T47D (cell line): ENCODE measurements at regions not wholly inside any gene's neighbourhood (a gene's known extent, or its start where the extent isn't known, plus 50 kb on each side); places are given as distances from the start of the nearest gene placed in this dataset.

Experiments
- DNase-seq, 2 experiments: peaks; one replicate each; pipeline versions ENCODE4 v3.0.0 to v3.0.0-alpha.2; 2011 to 2012; ENCODE audit warnings: low read depth in 1 of 2, low spot score in 1 of 2
- JUND ChIP-seq: IDR thresholded peaks from 2 replicates; pipeline ENCODE4 v1.6.1; 2012; ENCODE audit warnings: low read depth
- in situ Hi-C: cut with HindIII; loops from 2 replicates; pipeline ENCODE4 v1.10.0; 2016; ENCODE audit warnings: low sequenced_read_pairs, low pct_unique_long_range_greater_than_20kb

GRCh38 chr5:30103452-30104202 lies 1089.9 kb upstream of the CDH6 start:
- no peak for TF ChIP-seq JUND
- in situ Hi-C loops = no loop called here

GRCh38 chr5:30103052-30103451 lies 1090.4 kb upstream of the CDH6 start:
- DNase-seq = no peak
- no peak for TF ChIP-seq JUND
- in situ Hi-C loops = no loop called here

More at GRCh38 chr5:30103452-30104202, 1089.9 kb upstream of the CDH6 start:
- no peak for DNase-seq

GRCh38 chr5:30102185-30102584 lies 1091.3 kb upstream of the CDH6 start:
- in situ Hi-C loops = no loop called here
- no peak for TF ChIP-seq JUND
- no peak for DNase-seq

DNA sequence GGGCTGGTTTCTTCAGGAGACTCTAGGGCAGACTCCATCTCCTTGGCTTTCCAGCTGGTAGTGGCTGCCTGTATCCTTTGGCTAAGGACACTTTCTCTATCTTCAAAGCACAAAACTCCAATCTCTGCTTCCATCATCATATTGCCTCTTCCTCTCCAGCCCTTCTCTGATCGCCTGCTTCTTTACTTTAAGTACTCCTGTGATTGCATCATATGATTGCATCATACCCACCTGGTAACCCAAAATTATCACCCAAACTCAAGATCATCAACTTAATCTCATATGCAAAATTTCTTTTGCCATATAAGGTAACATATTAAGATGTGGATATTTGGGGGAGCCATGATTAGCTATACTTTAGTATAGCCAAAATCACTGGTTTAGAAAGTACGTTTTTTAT lies 1092.6 kb upstream of the CDH6 start:
- TF ChIP-seq JUND = no peak
- in situ Hi-C loops = no loop called here
- no peak for DNase-seq

- DNase-seq = no peak
- in situ Hi-C loops = no loop called here
- no peak for TF ChIP-seq JUND
Observed at GRCh38 chr5:30100148-30100713, 1093.3 kb upstream of the CDH6 start.

DNA sequence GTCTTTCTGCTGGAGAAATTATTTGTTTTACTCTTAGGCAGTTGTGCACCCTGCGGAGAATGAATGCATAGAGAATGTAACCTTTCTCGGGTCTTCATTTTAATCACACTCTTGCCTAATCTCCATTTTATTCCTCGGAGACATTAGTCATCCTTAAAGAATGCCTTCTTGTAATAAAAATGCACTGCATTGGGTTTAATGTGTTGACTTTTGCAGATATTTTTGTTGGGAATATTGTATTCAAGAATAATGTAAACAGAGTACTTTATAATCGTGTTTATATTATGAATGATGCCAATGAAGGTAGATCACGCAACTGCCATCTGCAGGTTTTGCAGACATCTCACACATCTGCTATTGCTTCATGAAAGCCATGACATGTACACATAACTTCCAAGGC lies 1093.9 kb upstream of the CDH6 start:
- no peak for DNase-seq
- no peak for TF ChIP-seq JUND
- in situ Hi-C loops = no loop called here

- DNase-seq = no peak
- no peak for TF ChIP-seq JUND
- in situ Hi-C loops = no loop called here
Observed at GRCh38 chr5:30098940-30099339, 1094.5 kb upstream of the CDH6 start.

- no peak for DNase-seq
- no peak for TF ChIP-seq JUND
- in situ Hi-C loops = no loop called here
Observed at GRCh38 chr5:30092548-30092947, 1100.9 kb upstream of the CDH6 start.

- no peak for TF ChIP-seq JUND
- DNase-seq = no peak
- in situ Hi-C loops = no loop called here
Observed at GRCh38 chr5:30069441-30070263, 1123.8 kb upstream of the CDH6 start.

DNA sequence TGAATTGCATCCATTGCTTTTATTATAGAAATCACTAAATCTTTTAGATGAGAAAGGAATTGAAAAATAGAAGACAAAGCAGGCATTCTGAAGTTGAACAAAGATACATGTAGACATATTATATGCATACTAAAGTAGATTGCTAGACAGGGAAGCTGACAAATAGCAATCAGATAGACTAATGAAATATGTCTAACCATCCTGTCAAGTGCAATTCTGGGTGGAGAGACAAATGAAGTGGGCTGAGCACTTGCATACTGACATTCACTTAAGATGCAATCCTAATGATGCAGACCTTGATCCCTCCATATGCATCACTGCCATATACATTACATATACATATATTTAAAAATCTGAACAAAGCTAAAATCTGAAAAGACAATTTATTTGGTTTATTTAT lies 1130.0 kb upstream of the CDH6 start:
- DNase-seq = no peak
- TF ChIP-seq JUND = no peak
- in situ Hi-C loops = no loop called here

- no peak for TF ChIP-seq JUND
- in situ Hi-C loops = no loop called here
- no peak for DNase-seq
Observed at GRCh38 chr5:30051976-30052375, 1141.5 kb upstream of the CDH6 start.

DNA sequence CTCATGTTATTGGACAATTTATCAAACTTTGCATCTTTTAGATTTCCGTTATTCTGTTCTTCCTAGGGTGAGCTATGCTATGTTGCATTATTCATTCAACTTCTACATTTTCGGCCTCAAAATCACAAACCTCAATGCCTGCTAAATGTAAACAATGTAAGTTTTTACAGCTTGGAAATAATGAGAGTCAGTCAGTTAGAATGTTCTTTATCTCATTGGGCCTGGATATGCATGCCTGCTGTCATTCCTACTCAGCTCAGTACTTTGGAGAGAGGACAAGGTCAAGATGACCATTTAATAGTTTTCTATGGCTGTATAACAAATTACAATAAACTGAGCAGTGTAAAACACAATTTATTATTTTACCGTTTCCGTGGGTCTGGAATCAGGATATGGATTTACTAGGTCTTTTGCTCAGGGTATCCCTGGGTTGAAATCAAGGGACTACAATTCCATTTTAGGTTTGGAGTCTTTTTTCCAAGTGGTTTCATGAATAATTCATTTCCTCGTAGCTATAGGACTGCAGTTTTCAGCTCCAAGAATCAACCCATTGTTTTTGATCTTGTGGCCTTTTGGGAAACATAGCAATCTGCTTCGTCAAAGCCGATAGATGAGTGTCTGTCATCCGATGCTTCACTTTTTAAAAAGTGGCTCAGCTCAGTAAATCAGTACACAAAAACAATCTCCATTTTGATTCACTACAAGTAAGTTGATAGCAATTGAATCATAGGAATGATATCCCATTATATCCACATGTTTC lies 1143.2 kb upstream of the CDH6 start:
- no peak for TF ChIP-seq JUND
- DNase-seq = no peak

More for the DNA sequence above, 1143.2 kb upstream of the CDH6 start:
- in situ Hi-C loops = no loop called here
